Liver (tissue), 8 donors: ENCODE measurements at regions not wholly inside any gene's neighbourhood (a gene's known extent, or its start where the extent isn't known, plus 50 kb on each side); places are given as distances from the start of the nearest gene placed in this dataset.

ENCODE experiments used
- DNase-seq: peaks from one replicate; pipeline ENCODE4 v3.0.0-alpha.2; 2017; ENCODE audit warnings: low spot score
- H3K27ac ChIP-seq, 2 donors: one replicate each; pipeline ENCODE4 v1.7.0; 2013; ENCODE audit warnings: inconsistent platforms in 2 of 2, low read length in 2 of 2, control low read depth in 1 of 2, low read depth in 1 of 2, mild to moderate bottlenecking in 1 of 2
- H3K27me3 ChIP-seq, 4 donors: one replicate each; pipeline versions ENCODE4 v1.6.1 to v1.7.0; 2013; ENCODE audit warnings: low read length in 3 of 4, inconsistent platforms in 1 of 4, mild to moderate bottlenecking in 1 of 4, moderate library complexity in 1 of 4; ENCODE audit not compliant: control insufficient read depth in 4 of 4, insufficient read depth in 4 of 4
- H3K36me3 ChIP-seq, 4 donors: one replicate each; pipeline versions ENCODE4 v1.6.1 to v1.7.0; 2013; ENCODE audit warnings: low read length in 3 of 4, mild to moderate bottlenecking in 3 of 4, low read depth in 1 of 4, moderate library complexity in 1 of 4; ENCODE audit not compliant: control insufficient read depth in 4 of 4, insufficient read depth in 3 of 4
- H3K4me1 ChIP-seq, 4 donors: one replicate each; pipeline versions ENCODE4 v1.6.1 to v1.7.0; 2013; ENCODE audit warnings: low read length in 3 of 4, mild to moderate bottlenecking in 3 of 4, moderate library complexity in 1 of 4; ENCODE audit not compliant: control insufficient read depth in 4 of 4, insufficient read depth in 4 of 4
- H3K4me3 ChIP-seq, 3 donors: one replicate each; pipeline versions ENCODE4 v1.6.1 to v1.7.0; 2013; ENCODE audit warnings: low read length in 3 of 3, control low read depth in 1 of 3, low read depth in 1 of 3, mild to moderate bottlenecking in 1 of 3
- H3K9ac ChIP-seq, 2 donors: one replicate each; pipeline ENCODE4 v1.7.0; 2013; ENCODE audit warnings: low read length in 2 of 2, mild to moderate bottlenecking in 2 of 2, moderate library complexity in 2 of 2, control low read depth in 1 of 2, low read depth in 1 of 2
- H3K9me3 ChIP-seq, 4 donors: one replicate each; pipeline versions ENCODE4 v1.6.1 to v1.7.0; 2013; ENCODE audit warnings: low read length in 3 of 4; ENCODE audit not compliant: control insufficient read depth in 4 of 4
- EGR1 ChIP-seq, 2 donors: IDR thresholded peaks; 2 replicates each; pipeline ENCODE4 v1.6.1; 2016 to 2018; ENCODE audit warnings: antibody characterized with exemption in 2 of 2, low read depth in 2 of 2
- FOXA2 ChIP-seq: IDR thresholded peaks from 2 replicates; pipeline ENCODE4 v1.6.1; 2016; ENCODE audit warnings: antibody characterized with exemption
- GABPA ChIP-seq, 2 donors: IDR thresholded peaks in 1 of 2; conservative IDR thresholded peaks in 1 of 2; 2 replicates each; pipeline ENCODE4 v1.6.1; 2016; ENCODE audit warnings: antibody characterized with exemption in 2 of 2, mild to moderate bottlenecking in 1 of 2, moderate library complexity in 1 of 2
- NR2F2 ChIP-seq: IDR thresholded peaks from 2 replicates; pipeline ENCODE4 v1.6.1; 2016; ENCODE audit warnings: antibody characterized with exemption
- RXRA ChIP-seq, 2 donors: IDR thresholded peaks; 2 replicates each; pipeline ENCODE4 v1.6.1; 2017 to 2018; ENCODE audit warnings: antibody characterized with exemption in 2 of 2, mild to moderate bottlenecking in 1 of 2
- TAF1 ChIP-seq: conservative IDR thresholded peaks from 2 replicates; pipeline ENCODE4 v1.6.1; 2016; ENCODE audit warnings: antibody characterized with exemption, mild to moderate bottlenecking
- YY1 ChIP-seq: IDR thresholded peaks from 2 replicates; pipeline ENCODE4 v1.6.1; 2016; ENCODE audit warnings: antibody characterized with exemption, mild to moderate bottlenecking
- WGBS: extraction: QIAGEN DNeasy Blood & Tissue Kit; methylation state at CpG from one replicate; pipeline ENCODE4 v1.1.7; 2013; 5-methylcytosine and 5-hydroxymethylcytosine counted together
- TF ChIP-seq, protein P1 (sequence below): IDR thresholded peaks from 2 replicates; pipeline ENCODE4 v1.6.1; 2016; ENCODE audit warnings: antibody characterized with exemption
- TF ChIP-seq, protein P2 (sequence below): fragments of 150-350 bp; IDR thresholded peaks from 2 replicates; pipeline ENCODE4 v1.5.1; 2017; ENCODE audit warnings: improper control_type of control experiment, low read depth, low read length; ENCODE audit not compliant: missing input control
- TF ChIP-seq, protein P3 (sequence below): IDR thresholded peaks from 2 replicates; pipeline ENCODE4 v1.6.1; 2016; ENCODE audit warnings: antibody characterized with exemption
- TF ChIP-seq, protein P4 (sequence below): IDR thresholded peaks from 2 replicates; pipeline ENCODE4 v1.6.1; 2016; ENCODE audit warnings: antibody characterized with exemption
- TF ChIP-seq, protein P5 (sequence below): IDR thresholded peaks from 2 replicates; pipeline ENCODE4 v1.6.1; 2016; ENCODE audit warnings: antibody characterized with exemption, mild to moderate bottlenecking
- donor health status: healthy.
- donor health status: healthy.
- donor health status: healthy.
- donor health status: healthy.
- donor health status: healthy.

DNA sequence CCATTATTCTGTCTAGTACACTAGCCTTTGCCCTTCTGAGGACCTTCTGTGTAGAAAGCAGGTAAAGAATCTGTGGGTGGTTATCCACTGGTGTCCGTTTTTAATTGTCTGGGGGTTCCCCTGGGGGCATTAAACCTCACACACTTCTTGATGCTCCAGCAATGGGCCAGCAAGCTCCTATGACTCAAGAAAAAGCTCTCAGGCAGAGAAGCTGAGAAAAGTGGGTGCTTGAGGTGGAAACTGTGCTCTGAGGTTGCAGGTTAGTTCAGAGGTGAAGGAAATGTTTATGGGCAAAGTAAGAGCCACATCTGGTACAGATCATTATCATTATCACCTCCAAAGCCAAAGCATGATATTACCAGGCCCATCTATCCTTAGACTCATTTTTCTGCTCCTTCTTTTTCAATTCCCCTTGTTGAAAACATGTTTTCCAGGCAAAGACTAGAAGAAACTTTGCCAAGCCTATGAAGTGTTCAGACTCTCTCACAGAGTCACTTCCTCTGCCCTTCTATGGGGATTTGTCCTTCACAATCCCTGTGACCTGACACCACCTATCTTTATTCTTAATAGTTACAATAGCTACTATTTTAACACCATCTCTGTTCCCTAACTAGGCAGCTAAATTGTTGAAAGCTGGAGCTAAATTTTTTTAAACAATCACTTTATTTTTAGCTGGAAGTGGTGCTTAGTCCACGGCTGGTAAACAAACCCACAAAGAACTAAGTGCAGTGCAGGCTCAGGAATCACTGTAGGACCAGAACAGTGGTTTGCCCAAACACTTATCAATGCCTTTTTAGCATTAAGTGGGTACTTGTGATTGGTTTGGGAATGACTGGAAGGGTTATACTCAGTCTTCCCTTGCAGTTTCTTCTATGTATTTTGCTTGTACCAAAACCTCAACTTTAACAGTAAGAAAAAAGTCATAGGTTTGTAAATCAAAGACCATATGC is 512.8 kb upstream of the POU3F3 start:
- no peak for TF ChIP-seq NR2F2
- TF ChIP-seq, protein P1, sequence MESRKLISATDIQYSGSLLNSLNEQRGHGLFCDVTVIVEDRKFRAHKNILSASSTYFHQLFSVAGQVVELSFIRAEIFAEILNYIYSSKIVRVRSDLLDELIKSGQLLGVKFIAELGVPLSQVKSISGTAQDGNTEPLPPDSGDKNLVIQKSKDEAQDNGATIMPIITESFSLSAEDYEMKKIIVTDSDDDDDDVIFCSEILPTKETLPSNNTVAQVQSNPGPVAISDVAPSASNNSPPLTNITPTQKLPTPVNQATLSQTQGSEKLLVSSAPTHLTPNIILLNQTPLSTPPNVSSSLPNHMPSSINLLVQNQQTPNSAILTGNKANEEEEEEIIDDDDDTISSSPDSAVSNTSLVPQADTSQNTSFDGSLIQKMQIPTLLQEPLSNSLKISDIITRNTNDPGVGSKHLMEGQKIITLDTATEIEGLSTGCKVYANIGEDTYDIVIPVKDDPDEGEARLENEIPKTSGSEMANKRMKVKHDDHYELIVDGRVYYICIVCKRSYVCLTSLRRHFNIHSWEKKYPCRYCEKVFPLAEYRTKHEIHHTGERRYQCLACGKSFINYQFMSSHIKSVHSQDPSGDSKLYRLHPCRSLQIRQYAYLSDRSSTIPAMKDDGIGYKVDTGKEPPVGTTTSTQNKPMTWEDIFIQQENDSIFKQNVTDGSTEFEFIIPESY = no peak
- TF ChIP-seq, protein P2, sequence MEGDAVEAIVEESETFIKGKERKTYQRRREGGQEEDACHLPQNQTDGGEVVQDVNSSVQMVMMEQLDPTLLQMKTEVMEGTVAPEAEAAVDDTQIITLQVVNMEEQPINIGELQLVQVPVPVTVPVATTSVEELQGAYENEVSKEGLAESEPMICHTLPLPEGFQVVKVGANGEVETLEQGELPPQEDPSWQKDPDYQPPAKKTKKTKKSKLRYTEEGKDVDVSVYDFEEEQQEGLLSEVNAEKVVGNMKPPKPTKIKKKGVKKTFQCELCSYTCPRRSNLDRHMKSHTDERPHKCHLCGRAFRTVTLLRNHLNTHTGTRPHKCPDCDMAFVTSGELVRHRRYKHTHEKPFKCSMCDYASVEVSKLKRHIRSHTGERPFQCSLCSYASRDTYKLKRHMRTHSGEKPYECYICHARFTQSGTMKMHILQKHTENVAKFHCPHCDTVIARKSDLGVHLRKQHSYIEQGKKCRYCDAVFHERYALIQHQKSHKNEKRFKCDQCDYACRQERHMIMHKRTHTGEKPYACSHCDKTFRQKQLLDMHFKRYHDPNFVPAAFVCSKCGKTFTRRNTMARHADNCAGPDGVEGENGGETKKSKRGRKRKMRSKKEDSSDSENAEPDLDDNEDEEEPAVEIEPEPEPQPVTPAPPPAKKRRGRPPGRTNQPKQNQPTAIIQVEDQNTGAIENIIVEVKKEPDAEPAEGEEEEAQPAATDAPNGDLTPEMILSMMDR = no peak
- TF ChIP-seq, protein P3, sequence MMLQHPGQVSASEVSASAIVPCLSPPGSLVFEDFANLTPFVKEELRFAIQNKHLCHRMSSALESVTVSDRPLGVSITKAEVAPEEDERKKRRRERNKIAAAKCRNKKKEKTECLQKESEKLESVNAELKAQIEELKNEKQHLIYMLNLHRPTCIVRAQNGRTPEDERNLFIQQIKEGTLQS = no peak
- Histone ChIP-seq H3K9ac (no peak overlapping the region), H3K9me3 (no peaks in the 10 kb centered on the region), H3K27me3 (no peaks in the 10 kb centered on the region), H3K36me3 (no peaks in the 10 kb centered on the region), H3K4me1 (peaks cover 0 to 6% (median 2%) of the 10 kb centered on the region in 4 donors), H3K27ac (no peak overlapping the region), H3K4me3 (no peak overlapping the region)
- 65% methylated on average over 2 of the region's 2 CpGs for WGBS
- no peak for DNase-seq

DNA sequence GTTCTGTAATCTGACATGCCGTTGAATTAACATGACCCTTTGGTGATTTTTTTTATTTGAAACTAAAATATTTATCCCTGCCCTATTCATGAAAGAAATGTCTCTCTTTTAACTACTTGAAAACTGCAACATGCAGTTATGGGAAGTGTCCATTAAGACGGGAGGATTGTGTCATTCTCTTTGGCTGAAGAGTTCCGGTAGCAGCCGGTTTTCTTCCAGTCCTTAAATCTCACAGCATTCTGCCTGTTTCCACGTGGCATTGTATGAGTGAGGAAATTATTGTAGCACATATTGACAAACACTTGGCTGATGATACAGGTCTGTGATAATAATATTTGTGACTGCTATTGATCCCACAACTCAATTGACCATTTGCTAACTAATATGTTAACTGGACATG is 509.6 kb upstream of the POU3F3 start:
- no peaks in the 10 kb centered on the region for H3K36me3 ChIP-seq
- TF ChIP-seq YY1 (no peak), FOXA2 (no peak), TAF1 (no peak), RXRA (IDR thresholded peaks at IDR 0.05) (no peak), EGR1 (IDR thresholded peaks at IDR 0.05; ENCODE audit: low read depth in 2 of 2) (no peak), GABPA (IDR thresholded peaks at IDR 0.05 in 1 of 2, conservative IDR thresholded peaks at IDR 0.05 in 1 of 2) (no peak)
- TF ChIP-seq, protein P4, sequence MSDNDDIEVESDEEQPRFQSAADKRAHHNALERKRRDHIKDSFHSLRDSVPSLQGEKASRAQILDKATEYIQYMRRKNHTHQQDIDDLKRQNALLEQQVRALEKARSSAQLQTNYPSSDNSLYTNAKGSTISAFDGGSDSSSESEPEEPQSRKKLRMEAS = no peak
- no peaks in the 10 kb centered on the region for H3K27me3 ChIP-seq
- no peaks in the 10 kb centered on the region for H3K9me3 ChIP-seq
- no peaks in the 10 kb centered on the region for H3K4me1 ChIP-seq
- H3K4me3 ChIP-seq = no peak overlapping the region
- DNase-seq = no peak
- no peak overlapping the region for H3K9ac ChIP-seq
- WGBS = 76% methylated on average over 5 of the region's 5 CpGs
- H3K27ac ChIP-seq = no peak overlapping the region

DNA sequence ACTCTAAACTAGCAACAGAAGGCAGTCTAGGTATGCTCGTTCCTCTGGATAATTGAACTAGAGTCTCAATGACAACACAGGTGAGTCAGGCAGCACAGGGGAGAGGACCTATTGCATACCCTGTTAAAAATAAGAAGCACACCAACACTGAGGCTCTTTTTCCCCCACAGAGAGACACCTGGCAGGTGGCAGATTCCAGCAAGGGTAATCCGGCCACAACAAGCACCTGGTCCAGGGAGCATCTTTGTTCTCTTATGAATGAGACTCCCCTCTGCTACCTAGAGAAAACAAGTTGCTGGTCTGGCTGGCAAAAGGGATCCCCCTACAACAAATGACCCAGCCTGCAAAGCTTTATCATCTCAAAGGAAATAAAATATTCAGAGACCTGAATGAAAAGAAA is 508.9 kb upstream of the POU3F3 start:
- no peaks in the 10 kb centered on the region for H3K27me3 ChIP-seq

More for the DNA sequence above, 508.9 kb upstream of the POU3F3 start:
- Histone ChIP-seq H3K27ac (no peak overlapping the region), H3K4me3 (no peak overlapping the region), H3K36me3 (no peaks in the 10 kb centered on the region), H3K4me1 (no peaks in the 10 kb centered on the region), H3K9ac (no peak overlapping the region), H3K9me3 (no peaks in the 10 kb centered on the region)
- DNase-seq = no peak
- TF ChIP-seq, protein P5, sequence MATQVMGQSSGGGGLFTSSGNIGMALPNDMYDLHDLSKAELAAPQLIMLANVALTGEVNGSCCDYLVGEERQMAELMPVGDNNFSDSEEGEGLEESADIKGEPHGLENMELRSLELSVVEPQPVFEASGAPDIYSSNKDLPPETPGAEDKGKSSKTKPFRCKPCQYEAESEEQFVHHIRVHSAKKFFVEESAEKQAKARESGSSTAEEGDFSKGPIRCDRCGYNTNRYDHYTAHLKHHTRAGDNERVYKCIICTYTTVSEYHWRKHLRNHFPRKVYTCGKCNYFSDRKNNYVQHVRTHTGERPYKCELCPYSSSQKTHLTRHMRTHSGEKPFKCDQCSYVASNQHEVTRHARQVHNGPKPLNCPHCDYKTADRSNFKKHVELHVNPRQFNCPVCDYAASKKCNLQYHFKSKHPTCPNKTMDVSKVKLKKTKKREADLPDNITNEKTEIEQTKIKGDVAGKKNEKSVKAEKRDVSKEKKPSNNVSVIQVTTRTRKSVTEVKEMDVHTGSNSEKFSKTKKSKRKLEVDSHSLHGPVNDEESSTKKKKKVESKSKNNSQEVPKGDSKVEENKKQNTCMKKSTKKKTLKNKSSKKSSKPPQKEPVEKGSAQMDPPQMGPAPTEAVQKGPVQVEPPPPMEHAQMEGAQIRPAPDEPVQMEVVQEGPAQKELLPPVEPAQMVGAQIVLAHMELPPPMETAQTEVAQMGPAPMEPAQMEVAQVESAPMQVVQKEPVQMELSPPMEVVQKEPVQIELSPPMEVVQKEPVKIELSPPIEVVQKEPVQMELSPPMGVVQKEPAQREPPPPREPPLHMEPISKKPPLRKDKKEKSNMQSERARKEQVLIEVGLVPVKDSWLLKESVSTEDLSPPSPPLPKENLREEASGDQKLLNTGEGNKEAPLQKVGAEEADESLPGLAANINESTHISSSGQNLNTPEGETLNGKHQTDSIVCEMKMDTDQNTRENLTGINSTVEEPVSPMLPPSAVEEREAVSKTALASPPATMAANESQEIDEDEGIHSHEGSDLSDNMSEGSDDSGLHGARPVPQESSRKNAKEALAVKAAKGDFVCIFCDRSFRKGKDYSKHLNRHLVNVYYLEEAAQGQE = no peak
- TF ChIP-seq, protein P2 = no peak
- TF ChIP-seq YY1 = no peak
- TF ChIP-seq, protein P4 = no peak
- TF ChIP-seq, protein P1 = no peak
- no peak for TF ChIP-seq FOXA2
- 69% methylated on average over 2 of the region's 2 CpGs for WGBS
